CD14-positive monocyte (primary cell): ENCODE measurements at regions not wholly inside any gene's neighbourhood (a gene's known extent, or its start where the extent isn't known, plus 50 kb on each side); places are given as distances from the start of the nearest gene placed in this dataset.
"Not testable (repeated sequence)": the region's sequence is repeated elsewhere in the genome, so short reads cannot be mapped to it uniquely, and the experiment has no call there.

Source experiments
- DNase-seq, 3 donors: peaks; one replicate each; pipeline ENCODE4 v3.0.0-alpha.2; 2011 to 2022
- H2AFZ ChIP-seq: 2 replicates; pipeline ENCODE4 v1.6.0; 2012; ENCODE audit warnings: mild to moderate bottlenecking, low read depth, low read length, inconsistent platforms; ENCODE audit not compliant: insufficient read depth, poor library complexity, severe bottlenecking
- H3K27ac ChIP-seq, 2 donors: 1 replicate in 1 of 2; 2 replicates in 1 of 2; pipeline ENCODE4 v1.5.1; 2012 to 2013; ENCODE audit warnings: low read length in 2 of 2, control low read depth in 1 of 2, inconsistent platforms in 1 of 2, low read depth in 1 of 2, mild to moderate bottlenecking in 1 of 2
- H3K27me3 ChIP-seq, 2 donors: one replicate each; pipeline versions ENCODE4 v1.6.0 to v1.6.1; 2011 to 2013; ENCODE audit warnings: low read length in 2 of 2; ENCODE audit not compliant: control insufficient read depth in 2 of 2, insufficient read depth in 2 of 2
- H3K36me3 ChIP-seq, 2 donors: replicated peaks in 1 of 2; 1 replicate in 1 of 2; 2 replicates in 1 of 2; pipeline versions ENCODE4 v1.5.1 to v1.6.1; 2012 to 2013; ENCODE audit warnings: low read length in 2 of 2, control low read depth in 1 of 2, inconsistent platforms in 1 of 2, mild to moderate bottlenecking in 1 of 2; ENCODE audit not compliant: insufficient read depth in 2 of 2, control insufficient read depth in 1 of 2
- H3K4me1 ChIP-seq, 2 donors: 1 replicate in 1 of 2; 2 replicates in 1 of 2; pipeline versions ENCODE4 v1.5.1 to v1.6.1; 2012 to 2013; ENCODE audit warnings: low read length in 2 of 2, control low read depth in 1 of 2, inconsistent platforms in 1 of 2, mild to moderate bottlenecking in 1 of 2, moderate library complexity in 1 of 2; ENCODE audit not compliant: insufficient read depth in 2 of 2, control insufficient read depth in 1 of 2
- H3K4me2 ChIP-seq: replicated peaks from 2 replicates; pipeline ENCODE3; 2012; ENCODE audit warnings: low read length, moderate library complexity, mild to moderate bottlenecking; ENCODE audit not compliant: poor library complexity, severe bottlenecking; ENCODE audit errors: extremely low read depth
- H3K4me3 ChIP-seq, 3 experiments: fragments of 200-600 bp in 1 of 3; sonication (generic) in 1 of 3; replicated peaks in 1 of 3; 1 replicate in 2 of 3; 2 replicates in 1 of 3; pipeline ENCODE4 v1.5.1; 2011 to 2013; ENCODE audit warnings: low read length in 3 of 3, mild to moderate bottlenecking in 3 of 3, control low read depth in 2 of 3, low read depth in 2 of 3, inconsistent platforms in 1 of 3, moderate library complexity in 1 of 3
- H3K79me2 ChIP-seq: 2 replicates; pipeline ENCODE4 v1.6.0; 2012; ENCODE audit warnings: mild to moderate bottlenecking, control low read depth, inconsistent platforms, low read length, moderate library complexity; ENCODE audit not compliant: insufficient read depth
- H3K9ac ChIP-seq: 2 replicates; pipeline ENCODE4 v1.6.0; 2017; ENCODE audit warnings: low read length, mild to moderate bottlenecking; ENCODE audit not compliant: insufficient read depth, poor library complexity, severe bottlenecking
- H3K9me3 ChIP-seq, 2 donors: replicated peaks in 1 of 2; 1 replicate in 1 of 2; 2 replicates in 1 of 2; pipeline versions ENCODE4 v1.5.1 to v1.6.1; 2012 to 2013; ENCODE audit warnings: low read length in 2 of 2, control low read depth in 1 of 2; ENCODE audit not compliant: control insufficient read depth in 1 of 2, insufficient read depth in 1 of 2
- H4K20me1 ChIP-seq: 2 replicates; pipeline ENCODE4 v1.6.0; 2012; ENCODE audit warnings: mild to moderate bottlenecking, low read length, control low read depth, moderate library complexity; ENCODE audit not compliant: insufficient read depth
- H3K27ac Mint-ChIP-seq, 7 donors: one replicate each; pipeline ENCODE4 v1.8.0; 2020; ENCODE audit warnings: mild to moderate bottlenecking in 7 of 7, mixed read lengths in 7 of 7, moderate library complexity in 6 of 7, inconsistent platforms in 2 of 7
- H3K27me3 Mint-ChIP-seq, 3 donors: one replicate each; pipeline ENCODE4 v1.8.0; 2021 to 2022; ENCODE audit warnings: low read depth in 3 of 3, mild to moderate bottlenecking in 3 of 3, mixed read lengths in 3 of 3, moderate library complexity in 3 of 3, inconsistent platforms in 1 of 3
- H3K36me3 Mint-ChIP-seq, 2 donors: one replicate each; pipeline ENCODE4 v1.8.0; 2020; ENCODE audit warnings: mixed read lengths in 2 of 2, inconsistent platforms in 1 of 2, mild to moderate bottlenecking in 1 of 2
- H3K4me1 Mint-ChIP-seq: one replicate; pipeline ENCODE4 v1.8.0; 2020; ENCODE audit warnings: mild to moderate bottlenecking, mixed read lengths
- H3K4me3 Mint-ChIP-seq, 2 donors: one replicate each; pipeline ENCODE4 v1.8.0; 2020; ENCODE audit warnings: mild to moderate bottlenecking in 2 of 2, mixed read lengths in 2 of 2, moderate library complexity in 1 of 2
- H3K9me3 Mint-ChIP-seq, 7 donors: one replicate each; pipeline ENCODE4 v1.8.0; 2020 to 2022; ENCODE audit warnings: mixed read lengths in 7 of 7, mild to moderate bottlenecking in 6 of 7, moderate library complexity in 6 of 7, inconsistent platforms in 2 of 7
- WGBS: methylation state at CpG from one replicate; pipeline ENCODE4 v1.1.5; 2013; ENCODE audit warnings: missing lambda C conversion rate; ENCODE audit not compliant: insufficient coverage; 5-methylcytosine and 5-hydroxymethylcytosine counted together
- intact Hi-C, 2 donors: fragments of 100-400 bp; cut with micrococcal nuclease; formaldehyde crosslinking; loops; one replicate each; pipeline versions ENCODE4 v1.15.0 to v1.15.1; 2023
- TF ChIP-seq, protein P1 (sequence below): fragments of 200-600 bp; IDR thresholded peaks from one replicate; pipeline ENCODE4 v1.8.0; 2022; ENCODE audit warnings: antibody characterized with exemption, mild to moderate bottlenecking

- no peak overlapping the region for H3K27ac ChIP-seq
- peaks cover 0 to 10% (median 6%) of the 10 kb centered on the region in 7 donors for H3K9me3 Mint-ChIP-seq
- no peaks in the 10 kb centered on the region for H3K36me3 ChIP-seq
- peak overlapping the region in 1 of 7 donors; percentile 39 for H3K27ac Mint-ChIP-seq
- H4K20me1 ChIP-seq = no peaks in the 10 kb centered on the region
- intact Hi-C loops = no loop called here
- TF ChIP-seq, protein P1, sequence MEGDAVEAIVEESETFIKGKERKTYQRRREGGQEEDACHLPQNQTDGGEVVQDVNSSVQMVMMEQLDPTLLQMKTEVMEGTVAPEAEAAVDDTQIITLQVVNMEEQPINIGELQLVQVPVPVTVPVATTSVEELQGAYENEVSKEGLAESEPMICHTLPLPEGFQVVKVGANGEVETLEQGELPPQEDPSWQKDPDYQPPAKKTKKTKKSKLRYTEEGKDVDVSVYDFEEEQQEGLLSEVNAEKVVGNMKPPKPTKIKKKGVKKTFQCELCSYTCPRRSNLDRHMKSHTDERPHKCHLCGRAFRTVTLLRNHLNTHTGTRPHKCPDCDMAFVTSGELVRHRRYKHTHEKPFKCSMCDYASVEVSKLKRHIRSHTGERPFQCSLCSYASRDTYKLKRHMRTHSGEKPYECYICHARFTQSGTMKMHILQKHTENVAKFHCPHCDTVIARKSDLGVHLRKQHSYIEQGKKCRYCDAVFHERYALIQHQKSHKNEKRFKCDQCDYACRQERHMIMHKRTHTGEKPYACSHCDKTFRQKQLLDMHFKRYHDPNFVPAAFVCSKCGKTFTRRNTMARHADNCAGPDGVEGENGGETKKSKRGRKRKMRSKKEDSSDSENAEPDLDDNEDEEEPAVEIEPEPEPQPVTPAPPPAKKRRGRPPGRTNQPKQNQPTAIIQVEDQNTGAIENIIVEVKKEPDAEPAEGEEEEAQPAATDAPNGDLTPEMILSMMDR = no peak
- no peaks in the 10 kb centered on the region for H3K4me1 Mint-ChIP-seq
- H3K27me3 Mint-ChIP-seq = peaks cover 0 to 1% (median 0%) of the 10 kb centered on the region in 3 donors
- no peak overlapping the region for H3K4me2 ChIP-seq
- H3K4me3 ChIP-seq = no peak overlapping the region
- no peaks in the 10 kb centered on the region for H3K79me2 ChIP-seq
- H3K4me3 Mint-ChIP-seq = no peak overlapping the region
- H3K9ac ChIP-seq = no peak overlapping the region
- H3K4me1 ChIP-seq = no peaks in the 10 kb centered on the region
- no peaks in the 10 kb centered on the region for H3K9me3 ChIP-seq
- no peak for DNase-seq
- no peaks in the 10 kb centered on the region for H3K27me3 ChIP-seq
- 91% methylated on average over 6 of the region's 6 CpGs for WGBS
- no peak overlapping the region for H2AFZ ChIP-seq
- H3K36me3 Mint-ChIP-seq = no peaks in the 10 kb centered on the region
Observed at GRCh38 chr17:13885953-13886889, 183.1 kb upstream of the COX10 start.

DNA sequence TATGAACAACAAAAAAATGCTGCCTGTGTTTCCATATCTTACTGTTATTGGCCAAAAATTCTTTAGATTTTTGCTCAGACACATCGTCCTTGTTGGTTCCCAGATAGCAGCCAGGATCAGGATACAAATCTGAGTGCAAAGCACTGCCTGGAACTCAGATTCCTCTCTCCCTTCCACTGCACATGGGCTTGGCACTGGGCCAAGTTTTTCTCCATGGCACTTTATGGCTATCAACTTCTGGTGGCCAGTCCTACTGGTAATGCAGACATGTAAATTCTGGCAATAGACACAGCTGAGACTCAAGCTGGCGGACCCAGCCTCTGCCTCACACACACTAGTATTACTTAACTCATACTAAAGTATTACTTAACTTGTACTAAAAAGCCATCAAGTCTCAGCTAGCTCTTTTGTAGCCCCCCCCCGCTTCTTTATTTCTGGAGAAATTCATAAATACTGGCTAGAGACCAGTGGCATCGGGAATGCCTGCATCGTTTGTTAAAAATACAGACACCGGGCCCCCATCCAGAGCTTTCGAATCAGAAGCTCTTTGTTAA is 181.2 kb upstream of the COX10 start:
- TF ChIP-seq, protein P1 = no peak

DNA sequence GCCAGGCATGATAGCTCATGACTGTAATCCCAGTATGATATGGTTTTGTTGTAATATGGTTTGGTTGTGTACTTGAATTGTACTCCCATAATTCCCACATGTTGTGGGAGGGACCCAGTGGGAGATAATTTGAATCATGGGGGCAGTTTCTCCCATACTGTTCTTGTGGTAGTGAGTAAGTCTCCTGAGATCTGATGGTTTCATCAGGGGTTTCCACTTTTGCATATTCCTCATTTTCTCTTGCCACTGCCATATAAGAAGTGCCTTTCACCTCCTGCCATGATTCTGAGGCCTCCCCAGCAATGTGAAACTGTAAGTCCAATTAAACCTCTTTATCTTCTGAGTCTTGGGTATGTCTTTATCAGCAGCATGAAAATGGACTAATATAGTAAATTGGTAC is 160.3 kb upstream of the COX10 start:
- H3K4me2 ChIP-seq, H4K20me1 ChIP-seq, H3K9ac ChIP-seq, DNase-seq, H3K79me2 ChIP-seq, H3K4me3 ChIP-seq, H3K27me3 Mint-ChIP-seq, H3K27ac ChIP-seq, H3K4me3 Mint-ChIP-seq, H3K4me1 ChIP-seq, H2AFZ ChIP-seq, H3K27me3 ChIP-seq, H3K36me3 ChIP-seq, intact Hi-C loops, H3K36me3 Mint-ChIP-seq, H3K4me1 Mint-ChIP-seq, H3K9me3 ChIP-seq, H3K27ac Mint-ChIP-seq: not testable (repeated sequence)
- peaks cover 3 to 12% (median 7%) of the 10 kb centered on the region in 7 donors for H3K9me3 Mint-ChIP-seq

More for the DNA sequence above, 181.2 kb upstream of the COX10 start:
- no peaks in the 10 kb centered on the region for H3K36me3 Mint-ChIP-seq
- H3K4me1 Mint-ChIP-seq = no peaks in the 10 kb centered on the region
- no peak overlapping the region for H3K27ac Mint-ChIP-seq
- Histone ChIP-seq H3K9ac (no peak overlapping the region), H3K9me3 (no peaks in the 10 kb centered on the region), H2AFZ (no peak overlapping the region), H3K4me2 (no peak overlapping the region), H3K4me1 (no peaks in the 10 kb centered on the region), H3K79me2 (no peaks in the 10 kb centered on the region), H3K4me3 (no peak overlapping the region), H4K20me1 (no peaks in the 10 kb centered on the region), H3K27ac (no peak overlapping the region), H3K27me3 (no peaks in the 10 kb centered on the region), H3K36me3 (no peaks in the 10 kb centered on the region)
- H3K4me3 Mint-ChIP-seq = no peak overlapping the region
- WGBS = 94% methylated on average over 6 of the region's 7 CpGs
- peaks cover 0 to 6% (median 3%) of the 10 kb centered on the region in 7 donors for H3K9me3 Mint-ChIP-seq
- intact Hi-C loops = no loop called here
- peaks cover 0 to 3% (median 0%) of the 10 kb centered on the region in 3 donors for H3K27me3 Mint-ChIP-seq
- DNase-seq = no peak
